ENCODE measurements at regions not wholly inside any gene's neighbourhood (a gene's known extent, or its start where the extent isn't known, plus 50 kb on each side); places are given as distances from the start of the nearest gene placed in this dataset.

GRCh38 chr5:117201001-117201400 lies 626.4 kb upstream of the SEMA6A start:
- TF ChIP-seq POLR2A (IDR thresholded peaks at IDR 0.05; ENCODE audit: low read depth, low read length), result no peak
- TF ChIP-seq TAF1 (IDR thresholded peaks at IDR 0.05; ENCODE audit: borderline replicate concordance, low read depth, low read length), result no peak

Data from GM12892 (cell line).